H9 (cell line): ENCODE measurements at regions not wholly inside any gene's neighbourhood (a gene's known extent, or its start where the extent isn't known, plus 50 kb on each side); places are given as distances from the start of the nearest gene placed in this dataset.

Source experiments
- DNase-seq: peaks from one replicate; pipeline ENCODE4 v3.0.0-alpha.2; 2017
- H2AFZ ChIP-seq: one replicate; pipeline ENCODE4 v1.6.1; 2013; ENCODE audit warnings: mild to moderate bottlenecking, low read length, control low read depth, moderate library complexity
- H2AK5ac ChIP-seq: 2 replicates; pipeline ENCODE4 v1.6.1; 2013; ENCODE audit warnings: low read length, control low read depth, mixed read lengths; ENCODE audit not compliant: insufficient read length
- H2BK120ac ChIP-seq: one replicate; pipeline ENCODE4 v1.6.1; 2013; ENCODE audit warnings: low read depth, mild to moderate bottlenecking, low read length, control low read depth, inconsistent platforms; ENCODE audit not compliant: poor library complexity, severe bottlenecking
- H2BK12ac ChIP-seq: 2 replicates; pipeline ENCODE4 v1.6.1; 2013; ENCODE audit warnings: low read length, control low read depth, mixed read lengths, low read depth; ENCODE audit not compliant: insufficient read length
- H2BK15ac ChIP-seq: 2 replicates; pipeline ENCODE4 v1.6.1; 2013; ENCODE audit warnings: low read depth, low read length, control low read depth
- H2BK20ac ChIP-seq: one replicate; pipeline ENCODE4 v1.6.1; 2013; ENCODE audit warnings: low read depth, mild to moderate bottlenecking, low read length, control low read depth, inconsistent platforms; ENCODE audit not compliant: poor library complexity, severe bottlenecking
- H2BK5ac ChIP-seq: 2 replicates; pipeline ENCODE4 v1.6.1; 2013; ENCODE audit warnings: low read length, control low read depth, mixed read lengths; ENCODE audit not compliant: insufficient read length
- H3K14ac ChIP-seq: 2 replicates; pipeline ENCODE4 v1.6.1; 2013; ENCODE audit warnings: low read length, control low read depth; ENCODE audit not compliant: insufficient read depth
- H3K18ac ChIP-seq: 2 replicates; pipeline ENCODE4 v1.6.1; 2013; ENCODE audit warnings: low read depth, mild to moderate bottlenecking, mixed read lengths, low read length, control low read depth; ENCODE audit not compliant: insufficient read length
- H3K23ac ChIP-seq: 2 replicates; pipeline ENCODE4 v1.6.1; 2013; ENCODE audit warnings: low read length, control low read depth, mixed read lengths, low read depth; ENCODE audit not compliant: insufficient read length
- H3K23me2 ChIP-seq: 2 replicates; pipeline ENCODE4 v1.6.1; 2013; ENCODE audit warnings: low read depth, mild to moderate bottlenecking, mixed read lengths, low read length, control low read depth; ENCODE audit not compliant: insufficient read length, poor library complexity, severe bottlenecking
- H3K27ac ChIP-seq: 2 replicates; pipeline ENCODE4 v1.5.1; 2013; ENCODE audit warnings: low read length, control low read depth, mixed read lengths, low read depth; ENCODE audit not compliant: insufficient read length
- H3K27me3 ChIP-seq: 2 replicates; pipeline ENCODE4 v1.6.1; 2013; ENCODE audit warnings: low read length, control low read depth, inconsistent platforms; ENCODE audit not compliant: insufficient read depth
- H3K4ac ChIP-seq: 2 replicates; pipeline ENCODE4 v1.6.1; 2013; ENCODE audit warnings: low read depth, mild to moderate bottlenecking, control low read depth, inconsistent platforms, low read length, moderate library complexity
- H3K4me1 ChIP-seq: 2 replicates; pipeline ENCODE4 v1.6.1; 2013; ENCODE audit warnings: low read length, control low read depth, inconsistent platforms; ENCODE audit not compliant: insufficient read depth
- H3K4me2 ChIP-seq: 2 replicates; pipeline ENCODE4 v1.6.1; 2013; ENCODE audit warnings: low read length, control low read depth, mixed read lengths; ENCODE audit not compliant: insufficient read length, insufficient read depth
- H3K56ac ChIP-seq: 2 replicates; pipeline ENCODE4 v1.6.1; 2013; ENCODE audit warnings: low read depth, mild to moderate bottlenecking, mixed read lengths, low read length, control low read depth; ENCODE audit not compliant: insufficient read length
- H3K79me1 ChIP-seq: 2 replicates; pipeline ENCODE4 v1.6.1; 2013; ENCODE audit warnings: low read depth, mild to moderate bottlenecking, moderate library complexity, low read length, control low read depth, inconsistent platforms; ENCODE audit not compliant: insufficient read depth, poor library complexity, severe bottlenecking
- H3K79me2 ChIP-seq: 2 replicates; pipeline ENCODE4 v1.6.1; 2013; ENCODE audit warnings: low read length, control low read depth, inconsistent platforms; ENCODE audit not compliant: insufficient read depth
- H3K9ac ChIP-seq: 2 replicates; pipeline ENCODE4 v1.6.1; 2013; ENCODE audit warnings: low read length, control low read depth, mixed read lengths; ENCODE audit not compliant: insufficient read length; ENCODE audit errors: extremely low read depth
- H3K9me3 ChIP-seq: one replicate; pipeline ENCODE4 v1.6.1; 2013; ENCODE audit warnings: low read depth, low read length, inconsistent platforms; ENCODE audit not compliant: control insufficient read depth
- H3T11ph ChIP-seq: one replicate; pipeline ENCODE4 v1.6.1; 2013; ENCODE audit warnings: mild to moderate bottlenecking, low read length, control low read depth, inconsistent platforms
- H4K20me1 ChIP-seq: one replicate; pipeline ENCODE4 v1.6.1; 2013; ENCODE audit not compliant: control insufficient read depth, insufficient read length, insufficient read depth
- H4K5ac ChIP-seq: 2 replicates; pipeline ENCODE4 v1.6.1; 2013; ENCODE audit warnings: low read depth, mild to moderate bottlenecking, mixed read lengths, low read length, control low read depth; ENCODE audit not compliant: insufficient read length
- H4K8ac ChIP-seq: replicated peaks from 2 replicates; pipeline ENCODE4 v1.6.1; 2013; ENCODE audit warnings: low read length, control low read depth, mixed read lengths, low read depth; ENCODE audit not compliant: insufficient read length
- H4K91ac ChIP-seq: 2 replicates; pipeline ENCODE4 v1.6.1; 2013; ENCODE audit warnings: low read depth, mild to moderate bottlenecking, moderate library complexity, mixed read lengths, low read length, control low read depth; ENCODE audit not compliant: insufficient read length
- H3K27ac Mint-ChIP-seq, 3 experiments: 2 replicates in 2 of 3; 3 replicates in 1 of 3; pipeline ENCODE4 v1.8.0; 2020 to 2021; ENCODE audit warnings: mixed read lengths in 3 of 3, mild to moderate bottlenecking in 1 of 3, moderate library complexity in 1 of 3
- H3K27me3 Mint-ChIP-seq: 2 replicates; pipeline ENCODE4 v1.8.0; 2021; ENCODE audit warnings: low read depth, mild to moderate bottlenecking, moderate library complexity, mixed read lengths
- H3K36me3 Mint-ChIP-seq, 3 experiments: 2 replicates in 2 of 3; 3 replicates in 1 of 3; pipeline ENCODE4 v1.8.0; 2020 to 2021; ENCODE audit warnings: low read depth in 3 of 3, mixed read lengths in 3 of 3; ENCODE audit not compliant: insufficient read depth in 1 of 3
- H3K4me1 Mint-ChIP-seq, 2 experiments: 2 replicates each; pipeline ENCODE4 v1.8.0; 2020; ENCODE audit warnings: mixed read lengths in 2 of 2
- H3K4me3 Mint-ChIP-seq, 2 experiments: 2 replicates in 1 of 2; 3 replicates in 1 of 2; pipeline ENCODE4 v1.8.0; 2020 to 2021; ENCODE audit warnings: mild to moderate bottlenecking in 2 of 2, mixed read lengths in 2 of 2, moderate library complexity in 1 of 2
- H3K9me3 Mint-ChIP-seq, 2 experiments: 2 replicates in 1 of 2; 3 replicates in 1 of 2; pipeline ENCODE4 v1.8.0; 2020; ENCODE audit warnings: mild to moderate bottlenecking in 2 of 2, mixed read lengths in 2 of 2, moderate library complexity in 1 of 2
- WGBS: extraction: QIAGEN DNeasy Blood & Tissue Kit; methylation state at CpG from one replicate; pipeline ENCODE4 v1.1.7; 2013; ENCODE audit warnings: missing lambda C conversion rate, low lambda C conversion rate, mixed read lengths; ENCODE audit not compliant: insufficient read length; ENCODE audit errors: extremely low coverage; 5-methylcytosine and 5-hydroxymethylcytosine counted together
- TF ChIP-seq, protein P1 (sequence below): fragments of 200-600 bp; sonication (generic); conservative IDR thresholded peaks from 3 replicates; pipeline ENCODE4 v1.8.0; 2021; ENCODE audit warnings: antibody characterized with exemption, mild to moderate bottlenecking

DNA sequence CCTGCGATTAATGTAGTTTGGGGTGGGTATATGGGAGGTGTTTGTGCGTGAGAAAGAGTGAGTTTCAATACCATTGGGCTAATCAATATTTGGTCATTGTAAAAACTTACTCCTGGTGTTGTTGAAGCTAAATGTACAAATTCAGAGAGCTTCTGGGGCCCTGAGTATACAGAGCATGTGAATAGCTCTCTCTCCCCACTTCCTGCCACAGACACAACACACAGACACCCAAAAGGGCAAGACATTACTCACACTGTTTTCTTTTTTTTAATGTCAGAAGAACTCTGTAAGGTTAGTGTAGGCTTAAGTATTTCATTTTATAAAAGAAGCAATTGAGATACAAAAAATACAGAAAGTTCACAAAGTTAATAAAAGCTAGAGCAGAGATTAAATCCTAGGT lies 151.3 kb upstream of the KCNIP4 start:
- no peaks in the 10 kb centered on the region for H3K4me1 ChIP-seq
- H2BK12ac ChIP-seq: no peak overlapping the region
- H3K79me1 ChIP-seq: no peaks in the 10 kb centered on the region
- H3K4ac ChIP-seq: no peak overlapping the region
- DNase-seq: no peak
- H2BK20ac ChIP-seq: no peak overlapping the region
- Mint-ChIP-seq H3K27me3 (peaks cover 4% of the 10 kb centered on the region; the same call in 1 of the 2 replicates), H3K27ac (no peak overlapping the region; a peak in 1 of 7 replicates), H3K36me3 (no peaks in the 10 kb centered on the region), H3K4me3 (no peak overlapping the region), H3K9me3 (no peaks in the 10 kb centered on the region), H3K4me1 (no peaks in the 10 kb centered on the region; a peak in 1 of 4 replicates)
- H2AFZ ChIP-seq: no peak overlapping the region
- no peaks in the 10 kb centered on the region for H4K20me1 ChIP-seq
- H3K4me2 ChIP-seq: no peak overlapping the region
- H3K14ac ChIP-seq: no peak overlapping the region
- no peak overlapping the region for H4K8ac ChIP-seq
- TF ChIP-seq, protein P1, sequence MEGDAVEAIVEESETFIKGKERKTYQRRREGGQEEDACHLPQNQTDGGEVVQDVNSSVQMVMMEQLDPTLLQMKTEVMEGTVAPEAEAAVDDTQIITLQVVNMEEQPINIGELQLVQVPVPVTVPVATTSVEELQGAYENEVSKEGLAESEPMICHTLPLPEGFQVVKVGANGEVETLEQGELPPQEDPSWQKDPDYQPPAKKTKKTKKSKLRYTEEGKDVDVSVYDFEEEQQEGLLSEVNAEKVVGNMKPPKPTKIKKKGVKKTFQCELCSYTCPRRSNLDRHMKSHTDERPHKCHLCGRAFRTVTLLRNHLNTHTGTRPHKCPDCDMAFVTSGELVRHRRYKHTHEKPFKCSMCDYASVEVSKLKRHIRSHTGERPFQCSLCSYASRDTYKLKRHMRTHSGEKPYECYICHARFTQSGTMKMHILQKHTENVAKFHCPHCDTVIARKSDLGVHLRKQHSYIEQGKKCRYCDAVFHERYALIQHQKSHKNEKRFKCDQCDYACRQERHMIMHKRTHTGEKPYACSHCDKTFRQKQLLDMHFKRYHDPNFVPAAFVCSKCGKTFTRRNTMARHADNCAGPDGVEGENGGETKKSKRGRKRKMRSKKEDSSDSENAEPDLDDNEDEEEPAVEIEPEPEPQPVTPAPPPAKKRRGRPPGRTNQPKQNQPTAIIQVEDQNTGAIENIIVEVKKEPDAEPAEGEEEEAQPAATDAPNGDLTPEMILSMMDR: no peak
- no CpG with 5 or more reads among the region's 2 CpGs for WGBS
- no peak overlapping the region for H2BK120ac ChIP-seq
- H3T11ph ChIP-seq: no peak overlapping the region
- H2BK15ac ChIP-seq: no peak overlapping the region
- H3K18ac ChIP-seq: no peak overlapping the region
- H3K9me3 ChIP-seq: no peaks in the 10 kb centered on the region
- no peak overlapping the region for H3K27ac ChIP-seq
- no peak overlapping the region for H4K91ac ChIP-seq
- H4K5ac ChIP-seq: no peak overlapping the region
- no peak overlapping the region for H2AK5ac ChIP-seq
- H3K56ac ChIP-seq: no peak overlapping the region
- no peak overlapping the region for H3K9ac ChIP-seq
- H2BK5ac ChIP-seq: no peak overlapping the region
- no peaks in the 10 kb centered on the region for H3K27me3 ChIP-seq
- H3K23me2 ChIP-seq: no peaks in the 10 kb centered on the region
- no peak overlapping the region for H3K23ac ChIP-seq
- H3K79me2 ChIP-seq: no peaks in the 10 kb centered on the region
